Mesenchymal stem cell (in vitro differentiated cells and primary cell): ENCODE measurements at regions not wholly inside any gene's neighbourhood (a gene's known extent, or its start where the extent isn't known, plus 50 kb on each side); places are given as distances from the start of the nearest gene placed in this dataset.
A peak's percentile ranks its signal among the peaks of the same experiment; 100 is the strongest.

Experiments
- DNase-seq: peaks from one replicate; pipeline ENCODE4 v3.0.0-alpha.2; 2013
- H2AFZ ChIP-seq: one replicate; pipeline ENCODE4 v1.6.1; 2013; ENCODE audit warnings: low read depth, mild to moderate bottlenecking, control low read depth, inconsistent platforms, low read length, moderate library complexity
- H2AK5ac ChIP-seq: 2 replicates; pipeline ENCODE4 v1.6.1; 2013; ENCODE audit warnings: low read length, moderate library complexity, mild to moderate bottlenecking, inconsistent platforms; ENCODE audit not compliant: severe bottlenecking
- H2BK120ac ChIP-seq: one replicate; pipeline ENCODE4 v1.6.1; 2013; ENCODE audit warnings: low read depth, mild to moderate bottlenecking, inconsistent platforms, low read length, moderate library complexity
- H2BK12ac ChIP-seq, 2 experiments: one replicate each; pipeline ENCODE4 v1.6.1; 2013; ENCODE audit warnings: inconsistent platforms in 2 of 2, low read length in 2 of 2, mild to moderate bottlenecking in 2 of 2, moderate library complexity in 2 of 2, control low read depth in 1 of 2
- H2BK15ac ChIP-seq: one replicate; pipeline ENCODE4 v1.6.1; 2013; ENCODE audit warnings: mild to moderate bottlenecking, low read depth, inconsistent platforms; ENCODE audit not compliant: poor library complexity, severe bottlenecking
- H2BK5ac ChIP-seq: 2 replicates; pipeline ENCODE4 v1.6.1; 2013; ENCODE audit warnings: low read depth, mild to moderate bottlenecking, low read length, control low read depth, inconsistent platforms; ENCODE audit not compliant: poor library complexity, severe bottlenecking
- H3K14ac ChIP-seq, 2 experiments: one replicate each; pipeline ENCODE4 v1.6.1; 2013; ENCODE audit warnings: inconsistent platforms in 2 of 2, low read length in 2 of 2, control low read depth in 1 of 2, mild to moderate bottlenecking in 1 of 2, moderate library complexity in 1 of 2
- H3K18ac ChIP-seq, 2 experiments: one replicate each; pipeline ENCODE4 v1.6.1; 2013; ENCODE audit warnings: inconsistent platforms in 2 of 2, low read length in 2 of 2, control low read depth in 1 of 2, low read depth in 1 of 2, mild to moderate bottlenecking in 1 of 2
- H3K23ac ChIP-seq, 2 experiments: one replicate each; pipeline ENCODE4 v1.6.1; 2013; ENCODE audit warnings: inconsistent platforms in 2 of 2, low read length in 2 of 2, mild to moderate bottlenecking in 2 of 2, moderate library complexity in 2 of 2, control low read depth in 1 of 2
- H3K27ac ChIP-seq: 2 replicates; pipeline ENCODE4 v1.5.1; 2013; ENCODE audit warnings: mild to moderate bottlenecking, moderate library complexity, low read length, control low read depth, inconsistent platforms; ENCODE audit not compliant: poor library complexity, severe bottlenecking
- H3K27me3 ChIP-seq, 2 experiments: 2 replicates each; pipeline versions ENCODE4 v1.6.1 to v1.7.0; 2013; ENCODE audit warnings: low read length in 2 of 2, mild to moderate bottlenecking in 2 of 2, moderate library complexity in 2 of 2, control low read depth in 1 of 2, inconsistent platforms in 1 of 2; ENCODE audit not compliant: control insufficient read depth in 1 of 2, insufficient read depth in 1 of 2
- H3K36me3 ChIP-seq, 2 experiments: 2 replicates each; pipeline versions ENCODE4 v1.6.1 to v1.7.0; 2013; ENCODE audit warnings: low read length in 2 of 2, control low read depth in 1 of 2, inconsistent platforms in 1 of 2, low read depth in 1 of 2, mild to moderate bottlenecking in 1 of 2; ENCODE audit not compliant: insufficient read depth in 2 of 2, control insufficient read depth in 1 of 2
- H3K4ac ChIP-seq, 2 experiments: one replicate each; pipeline ENCODE4 v1.6.1; 2013; ENCODE audit warnings: inconsistent platforms in 2 of 2, low read length in 2 of 2, mild to moderate bottlenecking in 2 of 2, moderate library complexity in 2 of 2, control low read depth in 1 of 2, low read depth in 1 of 2
- H3K4me1 ChIP-seq: 2 replicates; pipeline ENCODE4 v1.6.1; 2013; ENCODE audit warnings: low read depth, low read length, control low read depth; ENCODE audit not compliant: control insufficient read depth, insufficient read depth
- H3K4me2 ChIP-seq: 2 replicates; pipeline ENCODE4 v1.6.1; 2013; ENCODE audit warnings: low read length, mild to moderate bottlenecking, inconsistent platforms; ENCODE audit not compliant: poor library complexity, severe bottlenecking
- H3K4me3 ChIP-seq, 2 experiments: 2 replicates each; pipeline versions ENCODE4 v1.5.1 to v1.7.0; 2013; ENCODE audit warnings: low read length in 2 of 2, mild to moderate bottlenecking in 2 of 2, control low read depth in 1 of 2, low read depth in 1 of 2; ENCODE audit not compliant: insufficient read depth in 1 of 2
- H3K79me1 ChIP-seq: replicated peaks from 2 replicates; pipeline ENCODE4 v1.6.1; 2013; ENCODE audit warnings: mild to moderate bottlenecking, control low read depth, low read length, inconsistent platforms; ENCODE audit not compliant: poor library complexity, severe bottlenecking
- H3K9ac ChIP-seq: 2 replicates; pipeline ENCODE4 v1.7.0; 2013; ENCODE audit warnings: mild to moderate bottlenecking, low read length, moderate library complexity
- H3K9me3 ChIP-seq: 2 replicates; pipeline ENCODE4 v1.7.0; 2013; ENCODE audit warnings: mild to moderate bottlenecking, low read length; ENCODE audit not compliant: control insufficient read depth
- H4K8ac ChIP-seq: one replicate; pipeline ENCODE4 v1.6.1; 2013; ENCODE audit warnings: inconsistent platforms, mild to moderate bottlenecking, low read length, moderate library complexity
- H4K91ac ChIP-seq: one replicate; pipeline ENCODE4 v1.6.1; 2013; ENCODE audit warnings: mild to moderate bottlenecking, low read length, inconsistent platforms
- WGBS: methylation state at CpG from one replicate; pipeline ENCODE4 v1.1.7; 2013; ENCODE audit warnings: mixed read lengths; 5-methylcytosine and 5-hydroxymethylcytosine counted together

GRCh38 chr3:176814285-176814684 is 383.0 kb downstream of the TBL1XR1 start:
- DNase-seq: peak; percentile 68
- WGBS: 7% methylated on average over 12 of the region's 12 CpGs

GRCh38 chr3:176807938-176808337 is 389.3 kb downstream of the TBL1XR1 start:
- Histone ChIP-seq H3K18ac (no peak overlapping the region), H3K79me1 (no peaks in the 10 kb centered on the region), H3K36me3 (no peaks in the 10 kb centered on the region), H2BK120ac (no peak overlapping the region), H3K4ac (no peak overlapping the region), H2AFZ (no peak overlapping the region), H3K27ac (no peak overlapping the region), H3K4me2 (no peak overlapping the region), H3K14ac (no peak overlapping the region), H2BK15ac (no peak overlapping the region), H3K4me1 (no peaks in the 10 kb centered on the region), H2BK12ac (no peak overlapping the region), H3K4me3 (no peak overlapping the region), H4K8ac (no peak overlapping the region), H3K9me3 (no peaks in the 10 kb centered on the region), H4K91ac (no peak overlapping the region), H2BK5ac (no peak overlapping the region), H3K9ac (no peak overlapping the region), H2AK5ac (no peak overlapping the region), H3K23ac (no peak overlapping the region), H3K27me3 (no peaks in the 10 kb centered on the region)
- 79% methylated on average over 2 of the region's 2 CpGs for WGBS
- no peak for DNase-seq

More at GRCh38 chr3:176814285-176814684, 383.0 kb downstream of the TBL1XR1 start:
- H2BK15ac ChIP-seq: no peak overlapping the region
- no peak overlapping the region for H2BK5ac ChIP-seq
- no peak overlapping the region for H4K91ac ChIP-seq
- no peak overlapping the region for H3K4ac ChIP-seq
- peak overlapping the region; percentile 7 for H4K8ac ChIP-seq
- H3K4me2 ChIP-seq: no peak overlapping the region
- no peaks in the 10 kb centered on the region for H3K27me3 ChIP-seq
- no peak overlapping the region for H2BK12ac ChIP-seq
- no peak overlapping the region for H3K23ac ChIP-seq
- no peak overlapping the region for H2AK5ac ChIP-seq
- no peak overlapping the region for H2AFZ ChIP-seq
- no peaks in the 10 kb centered on the region for H3K9me3 ChIP-seq
- H2BK120ac ChIP-seq: no peak overlapping the region
- H3K27ac ChIP-seq: no peak overlapping the region
- H3K36me3 ChIP-seq: no peaks in the 10 kb centered on the region
- no peak overlapping the region for H3K4me3 ChIP-seq
- H3K9ac ChIP-seq: peak overlapping the region; percentile 33
- no peaks in the 10 kb centered on the region for H3K79me1 ChIP-seq
- H3K4me1 ChIP-seq: peaks cover 1% of the 10 kb centered on the region
- H3K14ac ChIP-seq: no peak overlapping the region
- H3K18ac ChIP-seq: no peak overlapping the region

- no peak overlapping the region for H3K4me2 ChIP-seq
- H3K14ac ChIP-seq: no peak overlapping the region
- no peak overlapping the region for H2AK5ac ChIP-seq
- H3K79me1 ChIP-seq: no peaks in the 10 kb centered on the region
- no peaks in the 10 kb centered on the region for H3K36me3 ChIP-seq
- no peak overlapping the region for H3K18ac ChIP-seq
- no peak for DNase-seq
- H2BK120ac ChIP-seq: no peak overlapping the region
- H2BK15ac ChIP-seq: no peak overlapping the region
- no peak overlapping the region for H4K8ac ChIP-seq
- no peaks in the 10 kb centered on the region for H3K4me1 ChIP-seq
- no peak overlapping the region for H2BK12ac ChIP-seq
- H3K23ac ChIP-seq: no peak overlapping the region
- no peak overlapping the region for H4K91ac ChIP-seq
- H2BK5ac ChIP-seq: no peak overlapping the region
- H2AFZ ChIP-seq: no peak overlapping the region
- 86% methylated on average over 1 of the region's 2 CpGs for WGBS
- H3K4ac ChIP-seq: no peak overlapping the region
- H3K27ac ChIP-seq: no peak overlapping the region
- peaks cover 11% of the 10 kb centered on the region for H3K9me3 ChIP-seq
- H3K4me3 ChIP-seq: no peak overlapping the region
- no peak overlapping the region for H3K9ac ChIP-seq
- H3K27me3 ChIP-seq: no peaks in the 10 kb centered on the region
Measured at GRCh38 chr3:176799675-176800074, 397.6 kb downstream of the TBL1XR1 start.

GRCh38 chr3:176798680-176799079 is 398.6 kb downstream of the TBL1XR1 start:
- Histone ChIP-seq H2AFZ (no peak overlapping the region), H2BK120ac (no peak overlapping the region), H3K9me3 (peaks cover 11% of the 10 kb centered on the region), H3K9ac (no peak overlapping the region), H3K4me1 (no peaks in the 10 kb centered on the region), H3K23ac (no peak overlapping the region), H3K4me3 (no peak overlapping the region), H3K79me1 (no peaks in the 10 kb centered on the region), H3K4ac (no peak overlapping the region), H3K18ac (no peak overlapping the region), H3K27ac (no peak overlapping the region), H2AK5ac (no peak overlapping the region), H3K14ac (no peak overlapping the region), H2BK5ac (no peak overlapping the region), H4K91ac (no peak overlapping the region), H4K8ac (no peak overlapping the region), H3K27me3 (no peaks in the 10 kb centered on the region), H3K36me3 (no peaks in the 10 kb centered on the region), H3K4me2 (no peak overlapping the region), H2BK15ac (no peak overlapping the region), H2BK12ac (no peak overlapping the region)
- DNase-seq: no peak
- WGBS: no CpG with 5 or more reads among the region's 1 CpG
